Upper lobe of left lung (tissue), 6 donors: ENCODE measurements at regions not wholly inside any gene's neighbourhood (a gene's known extent, or its start where the extent isn't known, plus 50 kb on each side); places are given as distances from the start of the nearest gene placed in this dataset.
A peak's percentile ranks its signal among the peaks of the same experiment; 100 is the strongest.
"Not testable (repeated sequence)": the region's sequence is repeated elsewhere in the genome, so short reads cannot be mapped to it uniquely, and the experiment has no call there.

Source experiments
- ATAC-seq, 2 donors: fragments of 200-7000 bp; cut with Tn5 transposase; one replicate each; pipeline ENCODE4 v1.9.1; 2022; ENCODE audit warnings: mild to moderate bottlenecking in 2 of 2, moderate library complexity in 2 of 2; ENCODE audit not compliant: low FRiP score in 2 of 2
- DNase-seq, 2 donors: peaks; one replicate each; pipeline ENCODE4 v3.0.0-alpha.2; 2019 to 2020
- H3K27ac ChIP-seq, 4 donors: fragments of 200-600 bp; sonication (generic); one replicate each; pipeline ENCODE4 v1.5.1; 2016 to 2019
- H3K27me3 ChIP-seq, 4 donors: fragments of 200-600 bp; sonication (generic); one replicate each; pipeline ENCODE4 v1.5.1; 2017 to 2019
- H3K36me3 ChIP-seq, 4 donors: fragments of 200-600 bp; sonication (generic); one replicate each; pipeline ENCODE4 v1.5.1; 2016 to 2019
- H3K4me1 ChIP-seq, 4 donors: fragments of 200-600 bp; sonication (generic); one replicate each; pipeline ENCODE4 v1.5.1; 2018 to 2019
- H3K4me3 ChIP-seq, 4 donors: fragments of 200-600 bp; sonication (generic); one replicate each; pipeline ENCODE4 v1.5.1; 2017 to 2019; ENCODE audit warnings: mild to moderate bottlenecking in 2 of 4, moderate library complexity in 1 of 4
- H3K9me3 ChIP-seq, 4 donors: fragments of 200-600 bp; sonication (generic); one replicate each; pipeline ENCODE4 v1.5.1; 2018 to 2019
- EP300 ChIP-seq, 4 donors: sonication (generic); formaldehyde crosslinking; IDR thresholded peaks; one replicate each; pipeline ENCODE4 v1.5.1; 2017; ENCODE audit warnings: antibody characterized with exemption in 4 of 4, control low read depth in 2 of 4
- POLR2A ChIP-seq, 4 donors: fragments of 450-650 bp; IDR thresholded peaks; one replicate each; pipeline ENCODE4 v1.5.1; 2016 to 2017; ENCODE audit warnings: antibody characterized with exemption in 4 of 4, mild to moderate bottlenecking in 2 of 4
- POLR2AphosphoS5 ChIP-seq, 2 donors: sonication (generic); formaldehyde crosslinking; IDR thresholded peaks; one replicate each; pipeline ENCODE4 v1.5.1; 2017; ENCODE audit warnings: antibody characterized with exemption in 2 of 2
- WGBS, 2 donors: methylation state at CpG; one replicate each; pipeline ENCODE4 v1.1.5; 2017 to 2018; 5-methylcytosine and 5-hydroxymethylcytosine counted together
- TF ChIP-seq, protein P1 (sequence below), 6 experiments: fragments of 450-650 bp in 4 of 6; fragments of 200-600 bp in 2 of 6; sonication (generic) in 2 of 6; IDR thresholded peaks; one replicate each; pipeline ENCODE4 v1.5.1; 2016 to 2019; ENCODE audit warnings: antibody characterized with exemption in 6 of 6
- donor health status: DM: no; HTN: no; CAD: no; lungs with moderate emphysema.
- donor health status: DM: no; HTN: yes; CAD: no; lungs with severe emphysema.

DNA sequence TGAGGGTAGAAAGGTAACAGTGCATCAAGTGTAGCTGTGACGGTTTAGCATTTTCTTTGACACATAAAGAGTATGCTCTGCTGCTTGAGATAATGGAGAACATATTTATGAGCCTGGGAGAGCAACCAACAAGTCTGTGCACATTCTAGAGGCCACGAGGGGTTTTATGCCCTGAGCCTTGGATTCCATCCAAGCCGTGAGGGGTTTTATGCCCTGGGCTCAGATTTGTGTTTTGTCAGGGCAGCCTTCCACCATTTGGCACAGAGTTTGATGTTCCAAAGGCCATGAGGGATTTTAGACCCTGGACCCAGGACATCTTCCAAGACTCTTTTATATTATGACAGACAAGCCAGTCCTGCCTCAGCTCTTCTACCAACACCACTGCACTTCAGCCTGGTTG, 106.4 kb downstream of the ZNF486 start:
- ATAC-seq (no peak), DNase-seq (no peak)
- 42 to 72% methylated on average over 3 of the region's 3 CpGs for WGBS, 2 donors
- TF ChIP-seq, protein P1, sequence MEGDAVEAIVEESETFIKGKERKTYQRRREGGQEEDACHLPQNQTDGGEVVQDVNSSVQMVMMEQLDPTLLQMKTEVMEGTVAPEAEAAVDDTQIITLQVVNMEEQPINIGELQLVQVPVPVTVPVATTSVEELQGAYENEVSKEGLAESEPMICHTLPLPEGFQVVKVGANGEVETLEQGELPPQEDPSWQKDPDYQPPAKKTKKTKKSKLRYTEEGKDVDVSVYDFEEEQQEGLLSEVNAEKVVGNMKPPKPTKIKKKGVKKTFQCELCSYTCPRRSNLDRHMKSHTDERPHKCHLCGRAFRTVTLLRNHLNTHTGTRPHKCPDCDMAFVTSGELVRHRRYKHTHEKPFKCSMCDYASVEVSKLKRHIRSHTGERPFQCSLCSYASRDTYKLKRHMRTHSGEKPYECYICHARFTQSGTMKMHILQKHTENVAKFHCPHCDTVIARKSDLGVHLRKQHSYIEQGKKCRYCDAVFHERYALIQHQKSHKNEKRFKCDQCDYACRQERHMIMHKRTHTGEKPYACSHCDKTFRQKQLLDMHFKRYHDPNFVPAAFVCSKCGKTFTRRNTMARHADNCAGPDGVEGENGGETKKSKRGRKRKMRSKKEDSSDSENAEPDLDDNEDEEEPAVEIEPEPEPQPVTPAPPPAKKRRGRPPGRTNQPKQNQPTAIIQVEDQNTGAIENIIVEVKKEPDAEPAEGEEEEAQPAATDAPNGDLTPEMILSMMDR (IDR thresholded peaks at IDR 0.05), result no peak
- TF ChIP-seq POLR2A (IDR thresholded peaks at IDR 0.05), result no peak
- TF ChIP-seq POLR2AphosphoS5 (IDR thresholded peaks at IDR 0.05), result no peak
- TF ChIP-seq EP300 (IDR thresholded peaks at IDR 0.05), result no peak
- H3K4me3 ChIP-seq, result no peak overlapping the region
- no peaks in the 10 kb centered on the region for H3K9me3 ChIP-seq
- no peaks in the 10 kb centered on the region for H3K27me3 ChIP-seq
- no peaks in the 10 kb centered on the region for H3K36me3 ChIP-seq
- H3K27ac ChIP-seq, result no peak overlapping the region
- peaks cover 0 to 4% (median under 1%) of the 10 kb centered on the region in 4 donors for H3K4me1 ChIP-seq

DNA sequence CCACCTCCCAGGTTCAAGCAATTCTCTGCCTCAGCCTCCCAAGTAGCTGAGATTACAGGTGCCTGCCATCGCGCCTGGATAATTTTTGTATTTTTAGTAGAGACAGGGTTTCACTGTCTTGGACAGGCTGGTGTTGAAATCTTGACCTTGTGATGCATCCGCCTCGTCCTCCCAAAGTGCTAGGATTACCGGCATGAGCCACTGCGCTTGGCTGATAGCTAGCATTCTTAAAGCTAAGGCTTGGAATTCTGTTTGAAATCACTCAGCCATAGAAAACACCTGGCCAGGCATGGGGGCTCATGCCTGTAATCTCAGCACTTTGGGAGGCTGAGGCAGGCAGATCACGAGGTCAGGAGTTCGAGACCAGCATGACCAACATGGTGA, 105.6 kb downstream of the ZNF486 start:
- not testable (repeated sequence) for H3K27ac ChIP-seq, DNase-seq, H3K4me1 ChIP-seq, H3K36me3 ChIP-seq, ATAC-seq, H3K27me3 ChIP-seq, H3K9me3 ChIP-seq, H3K4me3 ChIP-seq
- WGBS, 2 donors, result 95 to 97% methylated on average over 5 to 8 of the region's 8 CpGs

DNA sequence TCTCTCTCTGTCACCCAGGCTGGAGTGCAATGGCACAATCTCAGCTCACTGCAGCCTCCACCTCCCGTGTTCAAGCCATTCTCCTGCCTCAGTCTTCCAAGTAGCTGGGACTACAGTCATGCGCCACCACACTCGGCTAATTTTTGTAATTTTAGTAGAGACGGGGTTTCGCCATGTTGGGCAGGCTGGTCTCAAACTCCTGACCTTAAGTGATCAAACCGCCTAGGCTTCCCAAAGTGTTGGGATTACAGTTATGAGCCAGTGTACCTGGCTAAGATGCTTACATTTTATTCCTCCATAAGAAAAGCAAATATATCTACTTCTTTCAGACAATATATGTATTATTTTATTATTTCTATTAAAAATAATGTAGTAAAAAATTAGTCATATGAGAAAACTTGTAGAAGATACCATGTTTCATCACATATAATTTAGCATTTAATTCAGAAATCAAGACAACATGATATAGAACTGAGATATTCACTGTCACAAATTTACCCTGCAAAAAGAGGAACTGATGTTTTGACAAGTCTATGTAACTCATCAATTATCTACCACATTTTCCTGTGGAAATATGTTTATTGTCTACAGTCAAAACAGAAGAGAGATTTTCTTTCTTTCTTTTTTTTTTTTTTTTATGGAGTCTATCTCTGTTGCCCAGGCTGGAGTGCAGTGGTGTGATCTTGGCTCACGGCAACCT, 105.1 kb downstream of the ZNF486 start:
- 65 to 86% methylated on average over 7 of the region's 7 CpGs for WGBS, 2 donors
- Histone ChIP-seq H3K4me3 (peak overlapping the region in 3 of 4 donors; percentile 27 to 37 (median 35)), H3K27ac (peak overlapping the region in 1 of 4 donors; percentile 54)
- not testable (repeated sequence) for H3K27me3 ChIP-seq, H3K4me1 ChIP-seq, DNase-seq, H3K36me3 ChIP-seq, H3K9me3 ChIP-seq, ATAC-seq

DNA sequence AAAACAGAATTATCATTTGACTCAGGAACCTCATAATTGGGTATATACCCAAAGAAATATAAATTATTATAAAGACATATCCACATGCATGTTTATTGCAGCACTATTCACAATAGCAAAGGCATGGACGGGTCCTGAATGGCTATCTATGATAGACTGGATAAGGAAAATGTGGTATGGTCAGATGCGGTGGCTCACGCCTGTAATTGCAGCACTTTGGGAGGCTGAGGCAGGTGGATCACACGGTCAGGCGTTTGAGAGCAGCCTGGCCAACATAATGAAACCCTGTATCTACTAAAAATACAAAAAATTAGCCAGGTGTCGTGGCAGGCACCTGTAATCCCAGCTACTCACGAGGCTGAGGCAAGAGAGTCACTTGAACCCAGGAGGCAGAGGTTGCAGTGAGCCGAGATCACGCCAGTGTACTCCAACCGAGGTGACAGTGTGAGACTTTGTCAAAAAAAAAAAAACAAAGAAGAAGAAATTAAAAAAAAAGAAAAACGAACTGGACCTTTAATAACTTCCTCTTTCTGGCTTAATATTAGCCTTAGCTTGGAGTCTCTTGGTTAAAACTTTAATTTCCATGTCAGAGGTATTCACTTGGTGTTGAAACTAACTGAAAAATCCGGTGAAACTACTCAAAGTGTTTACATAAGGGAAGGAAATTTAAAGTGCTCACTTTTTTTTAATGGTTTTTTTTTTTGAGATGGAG, 104.4 kb downstream of the ZNF486 start:
- Histone ChIP-seq H3K4me3 (peak overlapping the region in 3 of 4 donors; percentile 27 to 37 (median 35)), H3K27ac (peak overlapping the region in 3 of 4 donors; percentile 24 to 62 (median 54)), H3K27me3 (no peaks in the 10 kb centered on the region), H3K36me3 (no peaks in the 10 kb centered on the region), H3K4me1 (no peaks in the 10 kb centered on the region), H3K9me3 (no peaks in the 10 kb centered on the region)
- DNase-seq, result peak in 1 of 2 donors; percentile 27
- ATAC-seq, result no peak
- TF ChIP-seq EP300 (IDR thresholded peaks at IDR 0.05), result no peak
- TF ChIP-seq, protein P1 (IDR thresholded peaks at IDR 0.05), result no peak
- TF ChIP-seq POLR2AphosphoS5 (IDR thresholded peaks at IDR 0.05), result no peak
- no peak for TF ChIP-seq POLR2A (IDR thresholded peaks at IDR 0.05)
- WGBS, 2 donors, result 40 to 45% methylated on average over 12 of the region's 12 CpGs

DNA sequence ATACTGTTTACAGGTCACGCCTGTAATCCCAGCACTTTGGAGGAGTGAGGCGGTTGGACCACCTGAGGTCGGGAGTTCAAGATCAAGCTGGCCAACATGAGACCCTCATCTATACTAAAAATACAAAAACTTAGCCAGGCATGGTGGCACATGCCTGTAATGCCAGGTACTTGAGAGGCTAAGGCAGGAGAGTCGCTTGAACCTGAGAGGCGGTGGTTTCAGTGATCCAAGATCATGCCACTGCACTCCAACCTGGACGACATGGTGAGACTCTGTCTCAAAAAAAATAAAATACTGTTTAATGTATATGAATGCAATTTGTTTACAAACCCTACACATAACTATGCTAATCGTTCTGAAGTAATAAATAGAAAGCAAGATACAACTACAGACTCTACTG, 102.4 kb downstream of the ZNF486 start:
- Histone ChIP-seq H3K9me3 (no peaks in the 10 kb centered on the region), H3K27ac (no peak overlapping the region), H3K4me1 (no peaks in the 10 kb centered on the region), H3K4me3 (peak overlapping the region in 1 of 4 donors; percentile 8), H3K27me3 (no peaks in the 10 kb centered on the region), H3K36me3 (no peaks in the 10 kb centered on the region)
- 77 to 80% methylated on average over 7 of the region's 7 CpGs for WGBS, 2 donors
- DNase-seq (no peak), ATAC-seq (no peak)
- TF ChIP-seq EP300 (IDR thresholded peaks at IDR 0.05) (no peak), POLR2A (IDR thresholded peaks at IDR 0.05) (no peak), POLR2AphosphoS5 (IDR thresholded peaks at IDR 0.05) (no peak)
- TF ChIP-seq, protein P1 (IDR thresholded peaks at IDR 0.05), result no peak

DNA sequence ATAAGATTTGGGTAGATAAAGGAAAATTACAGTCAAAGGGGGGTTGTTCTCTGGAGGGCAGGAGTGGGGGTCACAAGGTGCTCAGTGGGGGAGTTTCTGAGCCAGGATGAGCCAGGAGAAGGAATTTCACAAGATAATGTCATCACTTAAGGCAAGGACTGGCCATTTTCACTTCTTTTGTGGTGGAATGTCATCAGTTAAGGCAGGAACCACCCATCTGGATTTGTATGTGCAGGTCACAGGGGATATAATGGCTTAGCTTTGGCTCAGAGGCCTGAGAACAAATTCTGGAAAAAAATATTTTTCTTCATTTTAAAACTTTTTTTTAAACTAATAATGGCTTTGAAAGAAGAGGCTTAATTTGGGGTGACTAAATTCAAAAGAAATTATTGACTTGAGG, 94.5 kb downstream of the ZNF486 start:
- H3K9me3 ChIP-seq, H3K27me3 ChIP-seq, ATAC-seq, DNase-seq, H3K27ac ChIP-seq, H3K4me3 ChIP-seq, H3K4me1 ChIP-seq, H3K36me3 ChIP-seq: not testable (repeated sequence)

DNA sequence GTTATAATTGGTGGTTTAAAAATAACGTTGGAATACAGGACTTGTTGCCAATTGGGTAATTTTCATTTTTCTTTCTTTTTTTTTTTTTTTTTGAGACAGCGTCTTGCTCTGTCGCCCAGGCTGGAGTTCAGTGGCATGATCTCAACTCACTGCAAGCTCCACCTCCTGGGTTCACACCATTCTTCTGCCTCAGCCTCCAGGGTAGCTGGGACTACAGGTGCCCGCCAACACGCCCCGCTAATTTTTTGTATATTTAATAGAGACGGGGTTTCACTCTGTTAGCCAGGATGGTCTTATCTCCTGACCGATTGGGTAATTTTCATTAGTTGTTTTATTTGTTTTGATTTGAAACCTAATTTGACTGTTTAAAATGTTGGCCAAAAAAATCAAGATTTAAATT, 93.7 kb downstream of the ZNF486 start:
- WGBS, 2 donors, result 57 to 68% methylated on average over 8 of the region's 8 CpGs
- ATAC-seq, H3K9me3 ChIP-seq, H3K27me3 ChIP-seq, DNase-seq, H3K4me1 ChIP-seq, H3K36me3 ChIP-seq, H3K27ac ChIP-seq, H3K4me3 ChIP-seq: not testable (repeated sequence)
